WERI-Rb-1 (cell line): ENCODE measurements at regions not wholly inside any gene's neighbourhood (a gene's known extent, or its start where the extent isn't known, plus 50 kb on each side); places are given as distances from the start of the nearest gene placed in this dataset.

Experiments used
- DNase-seq: peaks from one replicate; pipeline ENCODE4 v3.0.0-alpha.2; 2020
- H3K27ac ChIP-seq: fragments of 250-450 bp; sonication (Bioruptor Pico); 2 replicates; pipeline ENCODE4 v1.5.1; 2020; ENCODE audit warnings: mild to moderate bottlenecking, moderate library complexity
- H3K27me3 ChIP-seq: fragments of 250-450 bp; sonication (Bioruptor Pico); 2 replicates; pipeline ENCODE4 v1.5.1; 2021; ENCODE audit warnings: mild to moderate bottlenecking, low read depth, moderate library complexity; ENCODE audit not compliant: insufficient read depth, severe bottlenecking
- H3K36me3 ChIP-seq: fragments of 250-450 bp; sonication (Bioruptor Pico); 2 replicates; pipeline ENCODE4 v1.5.1; 2020; ENCODE audit warnings: mild to moderate bottlenecking, moderate library complexity
- H3K4me3 ChIP-seq: 2 replicates; pipeline ENCODE4 v1.5.1; 2011; ENCODE audit warnings: low read depth, mild to moderate bottlenecking, control low read depth, low read length
- H3K9me3 ChIP-seq: fragments of 250-450 bp; sonication (Bioruptor Pico); 2 replicates; pipeline ENCODE4 v1.5.1; 2021; ENCODE audit warnings: mild to moderate bottlenecking, moderate library complexity; ENCODE audit not compliant: severe bottlenecking
- CTCF ChIP-seq: IDR thresholded peaks from 2 replicates; pipeline ENCODE4 v1.5.1; 2011; ENCODE audit warnings: low read depth, mild to moderate bottlenecking, control low read depth, inconsistent platforms, low read length

DNA sequence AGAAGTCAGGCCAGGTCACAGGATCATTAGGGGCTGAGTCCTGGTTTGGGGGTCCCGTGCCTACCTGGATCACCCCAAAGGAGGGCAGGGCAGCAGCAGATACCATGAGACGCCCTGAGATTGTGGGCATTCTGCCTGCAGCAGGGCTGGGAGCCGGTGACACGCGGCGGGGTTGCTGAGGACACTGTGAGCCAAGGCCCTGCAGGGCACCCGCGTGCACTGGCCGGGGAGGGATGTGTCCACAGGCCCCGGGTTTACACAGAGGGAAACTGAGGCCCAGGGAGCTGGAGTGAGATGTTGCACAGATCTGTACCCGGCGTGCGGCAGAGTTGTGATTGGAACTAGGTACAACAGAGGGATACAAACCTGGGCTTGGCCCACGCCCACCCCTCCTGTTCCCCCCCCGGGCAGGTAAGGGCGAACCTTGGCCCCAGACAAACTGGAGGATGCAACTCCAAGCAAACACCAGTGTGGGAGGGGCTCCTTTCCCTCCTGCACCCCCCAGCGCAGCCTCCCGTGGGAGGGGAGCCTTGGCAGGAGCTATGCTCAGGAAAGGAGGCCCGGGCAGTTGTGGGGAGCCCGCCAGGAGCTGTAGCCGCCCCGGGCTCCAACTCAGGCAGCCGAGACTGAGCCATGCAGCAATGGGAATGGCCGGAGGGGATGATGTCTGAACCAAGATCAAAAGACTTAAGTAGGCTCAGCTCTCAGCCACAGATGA is 91.3 kb downstream of the ENGASE start:
- no peak for TF ChIP-seq CTCF
- H3K27ac ChIP-seq: peak overlapping the region; percentile 45
- DNase-seq: peak; percentile 56
- no peaks in the 10 kb centered on the region for H3K9me3 ChIP-seq
- no peaks in the 10 kb centered on the region for H3K27me3 ChIP-seq
- H3K36me3 ChIP-seq: peaks cover 3% of the 10 kb centered on the region; the same call in 1 of the 2 replicates
- H3K4me3 ChIP-seq: no peak overlapping the region

- no peaks in the 10 kb centered on the region for H3K9me3 ChIP-seq
- H3K4me3 ChIP-seq: no peak overlapping the region
- no peak overlapping the region; the same call in 1 of the 2 replicates for H3K27ac ChIP-seq
- no peak for DNase-seq
- no peak for TF ChIP-seq CTCF
- no peaks in the 10 kb centered on the region for H3K36me3 ChIP-seq
- H3K27me3 ChIP-seq: no peaks in the 10 kb centered on the region
Measured at GRCh38 chr17:79164913-79165695, 90.5 kb downstream of the ENGASE start.

DNA sequence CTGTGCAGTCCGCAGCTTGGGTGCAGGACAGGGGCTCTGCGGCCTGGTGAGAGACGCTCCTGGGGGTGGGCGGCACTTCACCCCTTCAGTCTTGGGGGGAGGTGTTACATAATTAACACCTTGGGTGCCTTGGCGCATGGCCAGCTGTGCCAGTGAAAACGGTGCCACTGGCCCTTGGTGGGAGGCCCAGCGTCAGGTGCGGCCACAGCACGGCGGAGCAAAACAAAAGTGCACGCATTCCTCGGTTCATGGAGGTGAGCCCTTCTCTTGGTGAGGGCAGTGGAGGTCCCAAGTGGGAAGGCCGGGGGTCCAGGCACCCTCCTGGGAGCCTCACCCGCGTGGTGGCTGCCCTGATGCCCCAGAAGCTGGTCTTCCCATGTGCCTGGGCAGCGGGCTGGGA is 89.8 kb downstream of the ENGASE start:
- Histone ChIP-seq H3K36me3 (no peaks in the 10 kb centered on the region), H3K4me3 (no peak overlapping the region), H3K27ac (no peak overlapping the region), H3K9me3 (no peaks in the 10 kb centered on the region), H3K27me3 (no peaks in the 10 kb centered on the region)
- no peak for TF ChIP-seq CTCF
- DNase-seq: no peak

DNA sequence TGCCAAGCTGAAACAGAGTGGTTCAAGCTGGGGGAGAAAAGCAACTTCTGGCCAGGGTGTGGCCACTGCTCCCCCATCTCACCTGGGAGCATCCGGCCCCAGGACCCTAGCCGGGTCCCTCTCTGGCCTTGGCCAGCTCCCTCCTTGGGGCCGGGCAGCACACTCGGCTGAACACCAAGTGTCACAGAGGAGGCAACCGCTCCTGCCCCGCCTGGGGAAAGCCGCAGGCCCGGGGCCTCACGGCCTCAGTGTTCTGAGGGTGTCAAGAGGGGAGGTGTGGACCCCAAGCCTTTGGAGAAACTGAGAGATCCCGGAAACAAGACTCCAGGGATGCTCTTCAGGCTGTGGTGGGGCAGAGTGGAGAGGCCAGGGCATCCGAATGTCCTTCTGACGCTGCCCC is 88.4 kb downstream of the ENGASE start:
- Histone ChIP-seq H3K4me3 (no peak overlapping the region), H3K27ac (no peak overlapping the region), H3K36me3 (0 out of 2 replicates have a peak, but pooled peaks cover 4% of the 10 kb centered on the region), H3K9me3 (no peaks in the 10 kb centered on the region), H3K27me3 (no peaks in the 10 kb centered on the region)
- TF ChIP-seq CTCF: no peak
- DNase-seq: no peak

DNA sequence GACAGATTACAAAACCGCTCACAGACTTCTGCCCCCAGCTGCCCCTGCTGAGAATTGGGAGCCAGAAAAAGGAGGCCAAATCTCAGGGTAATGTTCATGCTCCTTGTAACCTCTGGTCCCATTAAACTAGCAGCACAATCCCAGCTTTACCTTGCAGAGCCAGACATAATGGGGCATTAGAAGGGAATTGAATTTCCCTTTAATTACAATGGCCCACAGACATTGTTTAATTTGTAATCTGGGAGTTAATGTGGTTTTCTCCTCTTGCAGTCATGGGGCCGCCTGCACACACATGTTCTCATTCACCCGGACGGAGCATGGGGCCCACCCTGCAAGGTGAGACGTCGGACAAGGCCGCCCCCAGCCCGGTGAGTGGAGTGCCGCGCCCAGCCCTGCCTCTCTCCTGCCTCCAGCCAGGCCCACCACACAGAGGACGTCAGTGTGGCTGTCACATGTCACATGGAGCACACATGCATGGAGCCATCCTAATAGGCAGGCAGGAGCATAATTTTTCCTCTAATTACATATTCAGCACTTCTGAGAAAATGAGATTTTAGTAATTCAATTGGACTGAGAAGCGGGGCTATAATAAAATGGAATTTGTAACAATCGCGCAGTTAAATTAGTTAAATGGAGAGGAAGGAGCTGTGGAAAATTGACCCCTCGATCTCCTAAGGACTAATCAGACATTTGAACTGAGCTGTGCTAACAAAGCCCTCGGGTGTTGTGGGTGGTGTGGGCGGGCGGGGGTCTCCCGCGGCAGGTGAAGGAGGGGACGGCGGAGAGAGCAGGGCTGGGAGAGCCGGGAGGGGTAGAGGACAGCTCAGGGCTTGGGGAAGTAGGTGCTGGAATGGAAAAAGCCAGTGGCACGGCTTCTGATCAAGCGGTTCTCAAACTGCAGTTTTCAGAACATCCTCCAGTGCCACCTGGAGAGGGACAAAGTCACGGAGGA is 87.7 kb downstream of the ENGASE start:
- Histone ChIP-seq H3K9me3 (no peaks in the 10 kb centered on the region), H3K36me3 (0 out of 2 replicates have a peak, but pooled peaks cover 4% of the 10 kb centered on the region), H3K4me3 (no peak overlapping the region), H3K27ac (no peak overlapping the region; the same call in 1 of the 2 replicates), H3K27me3 (no peaks in the 10 kb centered on the region)
- TF ChIP-seq CTCF: no peak
- DNase-seq: no peak
